GM19397 (cell line): ENCODE measurements at regions not wholly inside any gene's neighbourhood (a gene's known extent, or its start where the extent isn't known, plus 50 kb on each side); places are given as distances from the start of the nearest gene placed in this dataset.

Experiments
- ATAC-seq: cut with Tn5 transposase; IDR thresholded peaks from one replicate; pipeline ENCODE4 v1.9.1; 2021; ENCODE audit warnings: mild to moderate bottlenecking, moderate library complexity; ENCODE audit not compliant: unreplicated experiment

GRCh38 chr15:96075895-96076294, 254.6 kb upstream of the NR2F2 start:
- no peak for ATAC-seq

- ATAC-seq: no peak
These were observed 254.2 kb upstream of the NR2F2 start for GRCh38 chr15:96076350-96076749.

DNA sequence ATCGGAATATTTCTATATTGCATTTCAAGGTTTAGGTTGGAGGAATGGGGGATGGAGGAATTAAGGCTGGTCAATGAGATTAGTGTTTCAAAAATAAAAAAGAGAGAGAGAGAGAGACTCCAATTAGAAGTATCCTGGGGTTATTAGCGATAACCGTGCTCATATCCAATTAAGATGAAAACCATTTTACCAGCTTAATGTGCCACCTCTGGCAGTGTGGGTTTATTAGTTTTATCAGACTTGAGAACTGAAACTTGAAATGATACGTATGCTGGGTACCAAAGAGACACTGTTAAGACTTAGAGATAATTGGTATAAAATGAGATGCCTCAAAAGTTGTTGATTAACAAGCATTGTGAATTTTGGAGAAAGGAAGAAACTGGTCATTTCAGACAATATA, 251.5 kb upstream of the NR2F2 start:
- no peak for ATAC-seq

- ATAC-seq: no peak
These were observed 250.6 kb upstream of the NR2F2 start for GRCh38 chr15:96079882-96080281.

- no peak for ATAC-seq
These were observed 244.3 kb upstream of the NR2F2 start for GRCh38 chr15:96086164-96086563.

GRCh38 chr15:96087180-96087884, 243.2 kb upstream of the NR2F2 start:
- ATAC-seq: no peak

DNA sequence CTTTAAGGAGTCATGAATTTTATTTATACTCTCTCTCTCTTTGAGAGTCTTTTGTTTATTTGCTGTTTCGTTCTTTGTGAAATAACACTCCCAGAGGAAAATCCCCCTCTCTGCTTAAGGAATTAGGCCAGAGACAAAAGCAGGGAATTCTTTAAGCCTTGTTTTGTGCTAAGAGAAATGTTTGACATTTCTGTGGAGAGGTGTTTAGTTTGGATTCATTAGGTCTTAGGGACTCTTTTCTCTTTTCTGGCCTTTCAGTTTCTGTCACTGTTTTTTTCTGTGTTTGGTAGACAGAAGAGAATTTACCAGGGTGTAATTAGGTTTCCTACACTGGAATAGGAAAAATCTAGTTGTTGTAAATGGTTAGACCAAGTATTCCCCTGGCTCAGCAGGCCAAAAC, 241.8 kb upstream of the NR2F2 start:
- ATAC-seq: no peak

DNA sequence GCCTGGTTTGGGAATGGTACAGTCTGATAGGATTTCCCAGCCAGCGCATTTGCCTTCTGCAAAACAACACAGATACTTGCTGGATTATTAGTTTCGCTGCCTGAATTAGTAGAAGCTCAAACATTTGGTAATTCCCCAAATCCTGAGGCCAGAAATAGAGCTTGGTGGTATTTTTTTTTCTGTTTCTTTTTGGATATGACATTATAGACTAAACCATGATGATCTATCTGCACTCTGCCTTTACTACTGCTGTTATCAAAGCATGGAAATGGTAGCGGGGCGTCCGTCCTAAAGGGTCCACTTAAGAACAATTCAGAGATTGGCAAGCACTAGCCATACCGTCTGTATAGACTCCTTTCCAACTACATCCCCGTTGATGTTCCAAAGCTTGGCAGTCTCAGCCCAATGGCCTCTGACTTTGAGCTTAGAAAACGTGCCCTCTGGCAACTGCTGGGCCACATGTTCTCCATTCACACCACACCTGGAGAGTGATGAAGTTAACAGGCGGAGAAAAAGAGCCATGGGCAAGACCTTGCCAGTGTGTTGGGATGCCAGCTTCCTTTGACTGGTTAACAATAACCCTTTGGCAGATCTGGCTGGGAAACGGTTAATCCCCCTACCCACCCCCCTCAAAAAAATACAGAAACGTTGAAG, 241.0 kb upstream of the NR2F2 start:
- ATAC-seq: no peak

- no peak for ATAC-seq
These were observed 238.3 kb upstream of the NR2F2 start for GRCh38 chr15:96092186-96092585.

DNA sequence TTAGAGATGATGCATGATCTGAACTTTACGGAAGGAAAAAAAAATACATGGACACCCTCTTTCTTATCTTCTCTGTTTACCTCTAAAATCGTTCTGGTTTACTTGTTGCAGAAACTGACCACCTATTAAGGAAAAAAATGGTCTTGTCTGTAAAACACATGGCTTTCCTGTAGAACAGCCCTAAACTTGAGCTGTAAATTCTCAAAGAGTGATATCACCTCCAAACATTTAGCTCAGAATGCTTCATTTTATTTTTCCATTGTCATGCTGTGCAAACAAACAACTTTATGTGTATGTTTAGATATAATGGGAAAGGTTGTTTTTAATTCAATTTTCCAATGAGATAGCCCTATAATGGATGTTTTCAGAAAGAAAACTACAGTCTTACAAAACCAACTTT, 237.4 kb upstream of the NR2F2 start:
- no peak for ATAC-seq

- ATAC-seq: no peak
These were observed 232.8 kb upstream of the NR2F2 start for GRCh38 chr15:96097661-96098060.

- no peak for ATAC-seq
These were observed 227.9 kb upstream of the NR2F2 start for GRCh38 chr15:96102631-96103030.

GRCh38 chr15:96106181-96106580, 224.3 kb upstream of the NR2F2 start:
- no peak for ATAC-seq

DNA sequence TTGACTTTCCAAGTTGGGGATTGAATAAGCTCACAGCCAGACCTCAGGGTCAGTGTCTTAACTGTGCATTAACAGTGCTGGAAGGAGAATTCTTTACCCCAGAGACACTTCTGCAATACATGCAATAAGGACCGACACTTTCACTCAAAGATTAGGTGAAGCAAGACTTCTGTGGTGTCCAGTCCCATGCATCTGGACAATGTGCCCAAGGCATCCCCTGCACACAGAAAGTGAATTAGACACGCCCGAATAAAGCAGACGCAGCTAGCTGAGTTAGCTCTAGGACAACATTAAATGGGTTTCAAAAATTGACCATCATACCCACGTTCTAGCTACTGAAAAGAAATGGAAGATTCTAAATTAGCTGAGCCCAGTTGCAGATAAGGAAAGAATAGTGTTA, 223.9 kb upstream of the NR2F2 start:
- no peak for ATAC-seq

GRCh38 chr15:96107916-96108315, 222.6 kb upstream of the NR2F2 start:
- no peak for ATAC-seq

- no peak for ATAC-seq
These were observed 222.1 kb upstream of the NR2F2 start for GRCh38 chr15:96108405-96108804.

GRCh38 chr15:96109820-96110219, 220.7 kb upstream of the NR2F2 start:
- ATAC-seq: no peak

DNA sequence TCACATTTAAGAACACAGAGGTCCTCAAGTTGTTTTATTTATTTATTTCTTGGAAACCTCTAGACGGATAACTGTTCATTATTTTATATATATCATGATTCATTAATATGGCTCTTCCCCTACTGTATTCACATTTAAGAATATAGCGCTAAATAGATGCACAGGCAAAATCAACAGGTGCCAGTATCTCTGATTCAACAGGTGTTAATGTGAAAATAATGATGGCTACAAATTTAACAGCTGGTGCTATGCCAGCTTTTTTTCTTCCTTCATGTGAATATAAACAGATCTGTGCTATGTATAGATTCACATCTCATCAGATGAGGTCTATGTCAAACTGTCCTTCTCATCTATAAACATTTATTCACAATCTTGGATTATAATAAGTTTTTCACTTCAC, 218.5 kb upstream of the NR2F2 start:
- no peak for ATAC-seq

DNA sequence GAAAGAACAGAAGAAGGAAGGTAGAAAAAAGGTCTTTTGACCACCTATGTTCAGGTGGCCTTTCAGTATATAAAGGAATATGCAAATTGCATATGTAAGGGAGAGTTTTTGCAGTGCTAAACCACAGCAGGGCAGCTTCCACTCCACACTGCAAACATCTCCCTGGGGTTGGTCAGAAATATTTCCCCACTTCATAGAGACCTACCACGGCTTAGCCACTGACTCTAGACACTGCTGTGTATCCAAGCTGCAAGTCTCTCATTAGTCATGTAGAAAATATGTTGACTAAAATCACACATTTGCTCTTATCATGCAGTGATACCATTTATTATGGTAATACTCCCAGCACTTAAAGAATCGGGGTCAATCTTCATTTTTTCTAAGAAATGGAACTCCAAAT, 214.9 kb upstream of the NR2F2 start:
- no peak for ATAC-seq

DNA sequence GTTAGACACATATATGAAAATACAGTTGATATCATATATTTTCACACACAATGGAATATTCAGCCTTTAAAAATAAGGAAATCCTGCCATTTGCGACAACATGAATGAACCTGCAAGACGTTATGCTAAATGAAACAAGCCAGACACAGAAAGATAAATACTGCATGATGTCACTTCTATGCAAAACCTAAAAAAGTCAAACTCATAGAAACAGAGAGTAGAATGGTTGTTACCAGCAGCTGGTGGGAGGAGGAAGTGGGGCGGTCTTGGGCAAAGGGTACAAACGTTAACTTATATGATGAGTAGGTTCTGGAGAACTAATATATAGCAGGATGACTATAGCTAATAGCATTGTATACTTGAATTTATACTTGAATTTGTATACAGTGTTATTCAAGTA, 213.2 kb upstream of the NR2F2 start:
- no peak for ATAC-seq

DNA sequence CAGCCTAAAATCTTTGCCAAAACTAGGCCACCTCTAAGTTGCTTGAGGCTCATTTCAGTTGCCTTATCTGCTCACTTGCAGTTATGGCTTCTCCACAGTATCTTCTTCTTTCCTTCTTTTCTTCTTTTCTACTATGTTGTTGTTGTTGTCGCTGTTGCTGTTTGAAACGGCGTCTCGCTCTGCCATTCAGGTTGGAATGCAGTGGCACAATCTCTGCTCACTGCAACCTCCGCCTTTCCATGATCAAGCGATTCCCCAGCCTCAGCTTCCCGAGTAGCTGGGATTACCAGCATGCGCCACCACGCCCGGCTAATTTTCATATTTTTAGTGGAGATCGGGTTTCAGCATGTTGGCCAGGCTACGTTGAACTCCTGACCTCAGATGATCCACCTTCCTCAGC, 210.8 kb upstream of the NR2F2 start:
- ATAC-seq: no peak

DNA sequence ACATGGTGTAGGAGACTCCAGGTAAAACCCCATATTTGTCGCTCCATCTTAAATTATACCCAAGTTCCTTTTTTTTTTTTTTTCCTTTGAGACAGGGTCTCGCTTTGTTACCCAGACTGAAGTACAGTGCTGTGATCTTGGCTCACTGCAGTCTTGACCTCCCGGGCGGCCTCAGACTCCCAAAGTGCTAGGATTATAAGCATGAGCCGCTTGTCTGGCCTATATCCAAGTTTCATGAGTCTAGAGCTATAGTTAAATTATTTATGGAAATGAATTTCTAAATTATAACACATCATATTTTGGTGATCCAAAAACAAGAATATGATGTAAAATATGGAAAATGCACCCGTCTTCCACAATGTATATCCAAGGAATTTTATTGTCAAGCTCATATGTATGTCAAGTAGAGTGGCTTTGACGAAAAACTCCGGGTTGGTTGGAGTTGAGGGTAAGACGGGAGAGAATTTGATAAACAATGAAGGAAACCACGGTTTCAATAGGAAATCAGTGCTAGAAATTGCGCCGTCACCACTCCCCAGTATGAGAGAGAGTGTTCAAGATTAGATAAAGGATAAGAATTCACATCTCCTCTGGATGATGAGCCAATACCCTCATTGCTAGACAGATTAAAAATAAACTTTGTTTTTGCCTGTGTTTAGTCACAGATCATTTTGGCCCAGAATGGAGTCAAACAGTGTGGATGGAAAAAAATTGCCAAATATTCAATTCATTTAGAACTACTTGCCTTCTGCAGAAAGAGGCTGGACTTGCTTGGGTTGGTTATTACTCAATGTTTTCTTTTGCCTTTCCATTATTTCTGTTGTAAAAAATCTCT, 209.2 kb upstream of the NR2F2 start:
- no peak for ATAC-seq
